ENCODE measurements at regions not wholly inside any gene's neighbourhood (a gene's known extent, or its start where the extent isn't known, plus 50 kb on each side); places are given as distances from the start of the nearest gene placed in this dataset.

- ChIA-PET CTCF (no interaction called here), POLR2A (no interaction called here)
- Histone ChIP-seq H4K20me1 (ENCODE audit: insufficient read depth) (no peaks in the 10 kb centered on the region), H2AFZ (ENCODE audit: low read depth) (0 out of 2 replicates have a peak overlapping the region, but pooled peaks have one; percentile 3), H3K27me3 (ENCODE audit: insufficient read depth) (no peaks in the 10 kb centered on the region), H3F3A (replicated peaks; ENCODE audit: insufficient read depth) (no peaks in the 10 kb centered on the region), H3K4me3 (ENCODE audit: low read depth in 2 of 2, low read length in 1 of 2) (no peak overlapping the region), H3K4me2 (no peak overlapping the region), H3K36me3 (replicated peaks in 1 of 2; ENCODE audit: control insufficient read depth in 1 of 2, insufficient read depth in 2 of 2, low read length in 1 of 2) (no peaks in the 10 kb centered on the region), H3K4me1 (ENCODE audit: control insufficient read depth in 1 of 2, insufficient read depth in 2 of 2, low read depth in 1 of 2, low read length in 1 of 2) (no peaks in the 10 kb centered on the region; a peak in 1 of 4 replicates), H3K9me2 (no peaks in the 10 kb centered on the region), H3K9me3 (no peaks in the 10 kb centered on the region), H3K9ac (no peak overlapping the region), H3K27ac (ENCODE audit: low read depth in 2 of 2, low read length in 1 of 2) (no peak overlapping the region), H3K79me2 (ENCODE audit: insufficient read depth) (no peaks in the 10 kb centered on the region)
- TF ChIP-seq RAD21 (IDR thresholded peaks at IDR 0.05; ENCODE audit: low read length): no peak
- TF ChIP-seq REST (IDR thresholded peaks at IDR 0.05; ENCODE audit: low read depth, low read length): no peak
- no peak for TF ChIP-seq GABPA (IDR thresholded peaks at IDR 0.05; ENCODE audit: low read depth)
- no peak for TF ChIP-seq MXI1 (IDR thresholded peaks at IDR 0.05; ENCODE audit: low read depth, low read length)
- TF ChIP-seq EZH2phosphoT487 (IDR thresholded peaks at IDR 0.05; ENCODE audit: borderline replicate concordance, low read depth): no peak
- no peak for TF ChIP-seq SIN3A (IDR thresholded peaks at IDR 0.05; ENCODE audit: borderline replicate concordance, low read depth, low read length)
- no peak for TF ChIP-seq NFIC (IDR thresholded peaks at IDR 0.05; ENCODE audit: borderline replicate concordance)
- TF ChIP-seq, protein P1, sequence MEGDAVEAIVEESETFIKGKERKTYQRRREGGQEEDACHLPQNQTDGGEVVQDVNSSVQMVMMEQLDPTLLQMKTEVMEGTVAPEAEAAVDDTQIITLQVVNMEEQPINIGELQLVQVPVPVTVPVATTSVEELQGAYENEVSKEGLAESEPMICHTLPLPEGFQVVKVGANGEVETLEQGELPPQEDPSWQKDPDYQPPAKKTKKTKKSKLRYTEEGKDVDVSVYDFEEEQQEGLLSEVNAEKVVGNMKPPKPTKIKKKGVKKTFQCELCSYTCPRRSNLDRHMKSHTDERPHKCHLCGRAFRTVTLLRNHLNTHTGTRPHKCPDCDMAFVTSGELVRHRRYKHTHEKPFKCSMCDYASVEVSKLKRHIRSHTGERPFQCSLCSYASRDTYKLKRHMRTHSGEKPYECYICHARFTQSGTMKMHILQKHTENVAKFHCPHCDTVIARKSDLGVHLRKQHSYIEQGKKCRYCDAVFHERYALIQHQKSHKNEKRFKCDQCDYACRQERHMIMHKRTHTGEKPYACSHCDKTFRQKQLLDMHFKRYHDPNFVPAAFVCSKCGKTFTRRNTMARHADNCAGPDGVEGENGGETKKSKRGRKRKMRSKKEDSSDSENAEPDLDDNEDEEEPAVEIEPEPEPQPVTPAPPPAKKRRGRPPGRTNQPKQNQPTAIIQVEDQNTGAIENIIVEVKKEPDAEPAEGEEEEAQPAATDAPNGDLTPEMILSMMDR (IDR thresholded peaks at IDR 0.05): no peak
- TF ChIP-seq GATA2 (CRISPR knock-in tag; IDR thresholded peaks at IDR 0.05): no peak
- no peak for TF ChIP-seq SMC3 (IDR thresholded peaks at IDR 0.05; ENCODE audit: low read depth, low read length)
- no peak for TF ChIP-seq USF1 (IDR thresholded peaks at IDR 0.05; ENCODE audit: borderline replicate concordance, low read depth)
- no peak for TF ChIP-seq JUND (IDR thresholded peaks at IDR 0.05)
- no peak for TF ChIP-seq FOSL2 (IDR thresholded peaks at IDR 0.05; ENCODE audit: borderline replicate concordance, low read depth)
- TF ChIP-seq ELF1 (IDR thresholded peaks at IDR 0.05): no peak
- TF ChIP-seq FOXM1 (IDR thresholded peaks at IDR 0.05; ENCODE audit: low read depth): no peak
- DNase-seq: no peak
- 2% methylated on average over 2 of the region's 2 CpGs for WGBS (ENCODE audit: low lambda C conversion rate)
These were observed 366.4 kb downstream of the SEMA3D start for GRCh38 chr7:84820481-84820880.
